AG04450 (cell line): ENCODE measurements at regions not wholly inside any gene's neighbourhood (a gene's known extent, or its start where the extent isn't known, plus 50 kb on each side); places are given as distances from the start of the nearest gene placed in this dataset.

Experiments used
- CTCF ChIA-PET: fragments of 300-600, 350-600 bp; formaldehyde crosslinking; extraction: SDS; loops from one replicate; lab custom pipeline; 2022; ENCODE audit warnings: antibody characterized with exemption, inconsistent platforms; lab: Charles Lee
- POLR2A ChIA-PET: fragments of 350-600 bp; formaldehyde crosslinking; extraction: SDS; loops from one replicate; lab custom pipeline; 2021; ENCODE audit warnings: antibody characterized with exemption, inconsistent platforms; lab: Yijun Ruan, JAX
- DNase-seq: peaks from one replicate; pipeline ENCODE4 v3.0.0-alpha.2; 2011; ENCODE audit warnings: low read depth, low spot score
- H3K27ac ChIP-seq: one replicate; pipeline ENCODE4 v1.5.1; 2012; ENCODE audit warnings: low read depth, low read length, control low read depth
- H3K27me3 ChIP-seq: one replicate; pipeline ENCODE4 v1.6.0; 2012; ENCODE audit warnings: low read length; ENCODE audit not compliant: control insufficient read depth, insufficient read depth
- H3K4me3 ChIP-seq: 2 replicates; pipeline ENCODE4 v1.5.1; 2011; ENCODE audit warnings: mild to moderate bottlenecking, low read depth, low read length, control low read depth
- H3K9me3 ChIP-seq: 2 replicates; pipeline ENCODE4 v1.5.1; 2012; ENCODE audit warnings: low read length; ENCODE audit not compliant: control insufficient read depth, insufficient read depth
- TF ChIP-seq, protein P1 (sequence below): IDR thresholded peaks from 2 replicates; pipeline ENCODE4 v1.5.1; 2011; ENCODE audit warnings: low read depth, low read length, control low read depth, inconsistent platforms

- DNase-seq = no peak
- no peak overlapping the region for H3K27ac ChIP-seq
- TF ChIP-seq, protein P1, sequence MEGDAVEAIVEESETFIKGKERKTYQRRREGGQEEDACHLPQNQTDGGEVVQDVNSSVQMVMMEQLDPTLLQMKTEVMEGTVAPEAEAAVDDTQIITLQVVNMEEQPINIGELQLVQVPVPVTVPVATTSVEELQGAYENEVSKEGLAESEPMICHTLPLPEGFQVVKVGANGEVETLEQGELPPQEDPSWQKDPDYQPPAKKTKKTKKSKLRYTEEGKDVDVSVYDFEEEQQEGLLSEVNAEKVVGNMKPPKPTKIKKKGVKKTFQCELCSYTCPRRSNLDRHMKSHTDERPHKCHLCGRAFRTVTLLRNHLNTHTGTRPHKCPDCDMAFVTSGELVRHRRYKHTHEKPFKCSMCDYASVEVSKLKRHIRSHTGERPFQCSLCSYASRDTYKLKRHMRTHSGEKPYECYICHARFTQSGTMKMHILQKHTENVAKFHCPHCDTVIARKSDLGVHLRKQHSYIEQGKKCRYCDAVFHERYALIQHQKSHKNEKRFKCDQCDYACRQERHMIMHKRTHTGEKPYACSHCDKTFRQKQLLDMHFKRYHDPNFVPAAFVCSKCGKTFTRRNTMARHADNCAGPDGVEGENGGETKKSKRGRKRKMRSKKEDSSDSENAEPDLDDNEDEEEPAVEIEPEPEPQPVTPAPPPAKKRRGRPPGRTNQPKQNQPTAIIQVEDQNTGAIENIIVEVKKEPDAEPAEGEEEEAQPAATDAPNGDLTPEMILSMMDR = no peak
- POLR2A ChIA-PET = no interaction called here
- CTCF ChIA-PET = no interaction called here
- H3K9me3 ChIP-seq = no peaks in the 10 kb centered on the region; the same call in 1 of the 2 replicates
- H3K27me3 ChIP-seq = no peaks in the 10 kb centered on the region
- no peak overlapping the region for H3K4me3 ChIP-seq
Measured at GRCh38 chr7:138292951-138293350, 167.1 kb upstream of the TRIM24 start.

DNA sequence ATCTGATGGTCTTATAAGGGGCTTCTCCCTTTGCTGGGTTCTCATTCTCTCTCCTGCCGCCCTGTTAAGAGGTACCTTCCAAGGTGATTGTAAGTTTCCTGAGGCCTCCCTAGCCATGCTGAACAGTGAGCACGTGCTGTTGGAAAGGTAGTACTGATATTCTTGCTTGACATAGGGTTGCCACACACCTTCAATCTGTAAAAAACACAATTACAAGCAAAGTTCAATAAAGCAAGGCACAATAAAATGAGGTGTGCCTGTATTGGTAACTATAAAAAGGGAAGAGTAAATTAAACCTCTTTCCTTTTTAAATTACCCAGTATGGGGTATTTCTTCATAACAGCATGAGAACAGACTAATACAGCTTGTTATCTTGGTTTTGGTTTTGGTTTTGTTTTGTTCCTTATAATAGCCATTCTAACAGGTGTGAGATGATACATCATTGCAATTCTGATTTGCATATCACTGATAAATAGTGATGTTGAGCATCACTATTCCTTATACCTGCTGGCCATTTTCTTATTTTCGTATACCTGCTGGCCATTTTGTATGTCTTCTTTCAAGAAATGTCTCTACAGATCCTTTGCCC lies 164.9 kb upstream of the TRIM24 start:
- TF ChIP-seq, protein P1 = no peak
- CTCF ChIA-PET = no interaction called here
- no peaks in the 10 kb centered on the region for H3K27me3 ChIP-seq
- no peaks in the 10 kb centered on the region; the same call in 1 of the 2 replicates for H3K9me3 ChIP-seq
- no peak overlapping the region for H3K4me3 ChIP-seq
- no peak overlapping the region for H3K27ac ChIP-seq
- no peak for DNase-seq
- POLR2A ChIA-PET = no interaction called here

- peaks cover 7% of the 10 kb centered on the region; the same call in 1 of the 2 replicates for H3K9me3 ChIP-seq
- H3K27me3 ChIP-seq = no peaks in the 10 kb centered on the region
- TF ChIP-seq, protein P1 = no peak
- ChIA-PET CTCF (no interaction called here), POLR2A (no interaction called here)
- H3K27ac ChIP-seq = no peak overlapping the region
- DNase-seq = no peak
- no peak overlapping the region for H3K4me3 ChIP-seq
Measured at GRCh38 chr7:138297526-138297925, 162.5 kb upstream of the TRIM24 start.

DNA sequence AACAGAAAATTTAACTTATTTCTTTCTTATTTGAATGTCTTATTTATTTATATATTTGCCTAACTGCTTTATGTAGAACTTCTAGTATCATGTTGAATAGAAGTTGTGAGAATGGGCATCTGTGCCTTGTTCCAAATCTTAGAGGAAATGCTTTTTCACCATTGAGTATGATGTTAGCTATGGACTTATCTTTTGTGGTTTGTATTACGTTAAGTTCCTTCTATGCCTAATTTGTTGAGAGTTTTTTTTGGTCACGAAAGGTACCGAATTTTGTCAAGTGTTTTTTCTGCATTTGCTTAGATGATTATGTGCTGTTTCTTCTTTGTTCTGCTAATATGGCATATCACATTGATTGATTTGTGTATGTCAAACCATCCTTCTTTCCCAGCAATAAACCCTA lies 161.0 kb upstream of the TRIM24 start:
- POLR2A ChIA-PET = no interaction called here
- no peak overlapping the region for H3K4me3 ChIP-seq
- TF ChIP-seq, protein P1 = no peak
- H3K27ac ChIP-seq = no peak overlapping the region
- no peak for DNase-seq
- no peaks in the 10 kb centered on the region for H3K27me3 ChIP-seq
- H3K9me3 ChIP-seq = peaks cover 11% of the 10 kb centered on the region; the same call in 1 of the 2 replicates
- CTCF ChIA-PET = no interaction called here

DNA sequence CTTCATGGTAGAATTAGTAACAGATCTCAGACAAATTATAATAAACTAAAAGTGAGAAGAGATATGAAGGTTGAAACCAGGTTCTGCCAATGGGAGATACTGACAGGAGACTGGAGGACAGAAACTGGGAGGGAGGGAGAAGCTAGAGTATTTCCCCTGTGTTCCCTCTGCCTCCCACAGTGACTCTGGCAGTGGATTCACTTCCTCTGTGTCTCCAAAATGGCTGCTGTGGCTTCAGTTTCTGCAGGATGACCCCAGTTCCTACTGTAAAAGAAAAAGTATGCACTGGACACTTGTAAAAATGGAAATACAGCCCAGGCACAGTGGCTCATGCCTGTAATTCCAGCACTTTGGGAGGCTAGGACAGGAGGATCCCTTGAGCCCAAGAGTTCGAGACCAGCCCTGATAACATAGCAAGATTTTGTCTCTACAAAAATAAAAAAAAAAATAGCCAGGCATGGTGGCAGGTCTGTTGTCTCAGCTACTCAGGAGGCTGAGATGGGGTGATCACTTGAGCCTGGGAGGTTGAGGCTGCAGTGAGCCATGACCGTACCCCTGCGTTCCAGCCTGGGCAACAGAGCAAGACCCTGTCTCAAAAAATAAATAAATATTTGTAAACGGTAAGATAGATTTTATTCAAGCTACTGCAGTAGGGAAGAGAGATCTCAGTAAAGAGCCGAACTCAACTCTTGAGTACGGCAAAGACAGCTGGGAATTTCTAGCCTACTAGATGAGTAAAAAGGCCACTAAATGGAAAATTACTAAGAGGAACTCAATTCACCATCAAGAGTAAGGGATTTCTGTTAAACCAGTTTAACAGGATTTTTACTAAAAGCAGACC lies 156.6 kb upstream of the TRIM24 start:
- no peak overlapping the region for H3K27ac ChIP-seq
- H3K4me3 ChIP-seq = no peak overlapping the region
- POLR2A ChIA-PET = no interaction called here
- CTCF ChIA-PET = interaction anchor here (0.5 kb wide), 1 partner anchor 23 kb away, joined by 4 read pairs; no protein-coding TSS in a partner anchor
- peaks cover 17% of the 10 kb centered on the region; the same call in 1 of the 2 replicates for H3K9me3 ChIP-seq
- DNase-seq = no peak
- H3K27me3 ChIP-seq = no peaks in the 10 kb centered on the region
- TF ChIP-seq, protein P1 = no peak
